Adrenal gland (tissue), 9 donors: ENCODE measurements at regions not wholly inside any gene's neighbourhood (a gene's known extent, or its start where the extent isn't known, plus 50 kb on each side); places are given as distances from the start of the nearest gene placed in this dataset.

Source experiments
- DNase-seq, 7 donors: peaks; one replicate each; pipeline ENCODE4 v3.0.0-alpha.2; 2019 to 2020
- H3K27ac ChIP-seq, 5 donors: fragments of 200-600 bp; sonication (generic) in 4 of 5; 1 replicate in 3 of 5; 2 replicates in 2 of 5; pipeline versions ENCODE4 v1.5.1 to v1.8.0; 2016 to 2020; ENCODE audit warnings: mild to moderate bottlenecking in 1 of 5
- H3K27me3 ChIP-seq: fragments of 200-600 bp; 2 replicates; pipeline ENCODE4 v1.8.0; 2021
- H3K36me3 ChIP-seq, 2 donors: fragments of 200-600 bp; replicated peaks in 1 of 2; 1 replicate in 1 of 2; 2 replicates in 1 of 2; pipeline versions ENCODE4 v1.5.1 to v1.8.0; 2018 to 2022
- H3K4me1 ChIP-seq, 2 donors: fragments of 200-600 bp; replicated peaks in 1 of 2; 1 replicate in 1 of 2; 2 replicates in 1 of 2; pipeline versions ENCODE4 v1.5.1 to v1.8.0; 2018 to 2021
- H3K4me3 ChIP-seq, 4 donors: fragments of 200-600 bp; sonication (generic) in 3 of 4; one replicate each; pipeline ENCODE4 v1.5.1; 2016 to 2018
- H3K9me3 ChIP-seq, 3 donors: fragments of 200-600 bp; sonication (generic) in 1 of 3; replicated peaks in 1 of 3; 1 replicate in 2 of 3; 2 replicates in 1 of 3; pipeline versions ENCODE4 v1.5.1 to v1.8.0; 2016 to 2021
- POLR2A ChIP-seq, 2 donors: fragments of 450-650 bp; IDR thresholded peaks; one replicate each; pipeline ENCODE4 v1.6.1; 2017; ENCODE audit warnings: antibody characterized with exemption in 2 of 2, mild to moderate bottlenecking in 2 of 2, moderate library complexity in 1 of 2
- WGBS, 4 donors: extraction: QIAGEN DNeasy Blood & Tissue Kit in 2 of 4; methylation state at CpG; one replicate each; pipeline versions ENCODE4 v1.1.5 to v1.1.7; 2013 to 2017; 5-methylcytosine and 5-hydroxymethylcytosine counted together
- intact Hi-C, 2 donors: fragments of 100-400 bp; cut with DNase I; formaldehyde crosslinking; loops; one replicate each; pipeline versions ENCODE4 v1.14.1 to v1.15.0; 2022 to 2023
- TF ChIP-seq, protein P1 (sequence below), 6 experiments: fragments of 450-650 bp in 4 of 6; fragments of 200-600 bp in 2 of 6; sonication (generic) in 1 of 6; IDR thresholded peaks; 1 replicate in 5 of 6; 2 replicates in 1 of 6; pipeline versions ENCODE4 v1.5.1 to v1.8.0; 2016 to 2021; ENCODE audit warnings: antibody characterized with exemption in 6 of 6, mild to moderate bottlenecking in 2 of 6, moderate library complexity in 1 of 6
- donor health status: healthy with polysubstance abuse.
- donor health status: Bipolar disorder and iron deficiency.
- donor health status: DM: yes; HTN: yes; CAD: no.
- donor health status: DM: no; HTN: no; CAD: no.
- donor health status: DM: no; HTN: no; CAD: no.

DNA sequence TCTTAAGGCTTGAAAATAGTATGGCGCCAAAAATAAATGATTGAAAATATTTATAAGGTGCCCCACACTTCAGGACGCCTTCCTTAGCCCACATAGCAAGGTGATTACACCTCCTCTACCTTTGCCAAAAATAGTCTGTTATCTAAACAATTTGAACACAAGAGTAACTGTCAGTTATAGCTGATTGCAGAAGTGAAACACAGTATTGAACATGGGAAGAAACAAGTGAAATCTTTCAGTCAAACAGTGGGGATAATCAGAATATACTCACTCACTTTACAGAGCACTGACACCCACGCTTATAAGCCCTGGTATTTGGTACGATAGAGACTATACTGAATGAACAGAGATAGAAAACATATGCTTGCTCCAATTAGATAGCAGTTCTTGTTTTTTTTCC, 203.1 kb downstream of the RAB38 start:
- TF ChIP-seq, protein P1, sequence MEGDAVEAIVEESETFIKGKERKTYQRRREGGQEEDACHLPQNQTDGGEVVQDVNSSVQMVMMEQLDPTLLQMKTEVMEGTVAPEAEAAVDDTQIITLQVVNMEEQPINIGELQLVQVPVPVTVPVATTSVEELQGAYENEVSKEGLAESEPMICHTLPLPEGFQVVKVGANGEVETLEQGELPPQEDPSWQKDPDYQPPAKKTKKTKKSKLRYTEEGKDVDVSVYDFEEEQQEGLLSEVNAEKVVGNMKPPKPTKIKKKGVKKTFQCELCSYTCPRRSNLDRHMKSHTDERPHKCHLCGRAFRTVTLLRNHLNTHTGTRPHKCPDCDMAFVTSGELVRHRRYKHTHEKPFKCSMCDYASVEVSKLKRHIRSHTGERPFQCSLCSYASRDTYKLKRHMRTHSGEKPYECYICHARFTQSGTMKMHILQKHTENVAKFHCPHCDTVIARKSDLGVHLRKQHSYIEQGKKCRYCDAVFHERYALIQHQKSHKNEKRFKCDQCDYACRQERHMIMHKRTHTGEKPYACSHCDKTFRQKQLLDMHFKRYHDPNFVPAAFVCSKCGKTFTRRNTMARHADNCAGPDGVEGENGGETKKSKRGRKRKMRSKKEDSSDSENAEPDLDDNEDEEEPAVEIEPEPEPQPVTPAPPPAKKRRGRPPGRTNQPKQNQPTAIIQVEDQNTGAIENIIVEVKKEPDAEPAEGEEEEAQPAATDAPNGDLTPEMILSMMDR (IDR thresholded peaks at IDR 0.05), result no peak
- TF ChIP-seq POLR2A (IDR thresholded peaks at IDR 0.05), result no peak
- WGBS, 4 donors, result 87 to 92% (median 90%) methylated on average over 4 of the region's 4 CpGs
- Histone ChIP-seq H3K27me3 (no peaks in the 10 kb centered on the region), H3K4me3 (no peak overlapping the region), H3K4me1 (no peaks in the 10 kb centered on the region), H3K9me3 (no peaks in the 10 kb centered on the region), H3K36me3 (no peaks in the 10 kb centered on the region), H3K27ac (no peak overlapping the region)
- no peak for DNase-seq
- intact Hi-C loops, result no loop called here

GRCh38 chr11:87971354-87971753, 203.9 kb downstream of the RAB38 start:
- 88 to 92% (median 91%) methylated on average over 2 of the region's 2 CpGs for WGBS, 4 donors
- no peak for DNase-seq
- no peaks in the 10 kb centered on the region for H3K27me3 ChIP-seq
- no peaks in the 10 kb centered on the region for H3K36me3 ChIP-seq
- H3K9me3 ChIP-seq, result no peaks in the 10 kb centered on the region
- H3K4me1 ChIP-seq, result no peaks in the 10 kb centered on the region
- intact Hi-C loops, result no loop called here
- TF ChIP-seq, protein P1 (IDR thresholded peaks at IDR 0.05), result no peak
- TF ChIP-seq POLR2A (IDR thresholded peaks at IDR 0.05), result no peak
- no peak overlapping the region for H3K4me3 ChIP-seq
- H3K27ac ChIP-seq, result no peak overlapping the region

DNA sequence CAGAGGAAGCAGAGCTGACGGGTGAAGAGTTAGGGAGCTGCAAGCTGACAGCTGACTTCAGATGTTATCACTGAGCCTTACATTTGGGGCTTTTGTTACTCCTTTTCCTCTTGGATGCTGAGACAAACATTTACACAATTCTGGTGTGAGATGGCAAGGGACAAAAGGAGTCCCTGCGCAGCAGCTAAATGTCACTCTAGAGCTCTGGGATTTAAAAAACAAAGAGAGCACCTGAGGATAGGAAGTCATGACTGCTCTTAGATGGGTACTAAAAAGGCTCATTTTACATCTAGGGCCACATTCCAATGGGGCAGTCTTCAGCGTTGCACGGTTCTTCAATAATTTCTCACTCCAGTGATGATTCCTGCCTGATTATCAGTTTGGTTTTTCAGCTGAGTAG, 204.5 kb downstream of the RAB38 start:
- intact Hi-C loops, result no loop called here
- no peaks in the 10 kb centered on the region for H3K9me3 ChIP-seq
- 83 to 92% (median 88%) methylated on average over 4 of the region's 4 CpGs for WGBS, 4 donors
- no peaks in the 10 kb centered on the region for H3K27me3 ChIP-seq
- DNase-seq, result no peak
- no peaks in the 10 kb centered on the region for H3K4me1 ChIP-seq
- TF ChIP-seq POLR2A (IDR thresholded peaks at IDR 0.05), result no peak
- TF ChIP-seq, protein P1 (IDR thresholded peaks at IDR 0.05), result no peak
- no peak overlapping the region for H3K4me3 ChIP-seq
- H3K36me3 ChIP-seq, result no peaks in the 10 kb centered on the region
- H3K27ac ChIP-seq, result no peak overlapping the region

- H3K4me1 ChIP-seq, result no peaks in the 10 kb centered on the region
- H3K4me3 ChIP-seq, result no peak overlapping the region
- TF ChIP-seq, protein P1 (IDR thresholded peaks at IDR 0.05), result no peak
- TF ChIP-seq POLR2A (IDR thresholded peaks at IDR 0.05), result no peak
- no peaks in the 10 kb centered on the region for H3K27me3 ChIP-seq
- H3K27ac ChIP-seq, result no peak overlapping the region
- H3K9me3 ChIP-seq, result no peaks in the 10 kb centered on the region
- no peaks in the 10 kb centered on the region for H3K36me3 ChIP-seq
- no peak for DNase-seq
- intact Hi-C loops, result no loop called here
- WGBS, 4 donors, result 69 to 100% (median 77%) methylated on average over 1 of the region's 1 CpG
Observed at GRCh38 chr11:87967459-87967858, 207.8 kb downstream of the RAB38 start.
